Astrocyte of the spinal cord (primary cell): ENCODE measurements at regions not wholly inside any gene's neighbourhood (a gene's known extent, or its start where the extent isn't known, plus 50 kb on each side); places are given as distances from the start of the nearest gene placed in this dataset.

ENCODE experiments used
- DNase-seq: peaks from one replicate; pipeline ENCODE4 v3.0.0; 2011; ENCODE audit warnings: low read depth, low spot score
- H3K4me3 ChIP-seq: 2 replicates; pipeline ENCODE4 v1.5.1; 2011; ENCODE audit warnings: low read depth, mild to moderate bottlenecking, low read length, moderate library complexity
- in situ Hi-C: cut with HindIII; loops from 2 replicates; pipeline ENCODE4 v1.10.0; 2017; ENCODE audit warnings: low sequenced_read_pairs
- TF ChIP-seq, protein P1 (sequence below): IDR thresholded peaks from 2 replicates; pipeline ENCODE4 v1.5.1; 2012; ENCODE audit warnings: low read depth, mild to moderate bottlenecking, low read length, inconsistent platforms

- in situ Hi-C loops, result no loop called here
Observed at GRCh38 chr10:128457136-128457535, 330.9 kb upstream of the MKI67 start.

GRCh38 chr10:128461991-128462390 is 335.8 kb upstream of the MKI67 start:
- TF ChIP-seq, protein P1, sequence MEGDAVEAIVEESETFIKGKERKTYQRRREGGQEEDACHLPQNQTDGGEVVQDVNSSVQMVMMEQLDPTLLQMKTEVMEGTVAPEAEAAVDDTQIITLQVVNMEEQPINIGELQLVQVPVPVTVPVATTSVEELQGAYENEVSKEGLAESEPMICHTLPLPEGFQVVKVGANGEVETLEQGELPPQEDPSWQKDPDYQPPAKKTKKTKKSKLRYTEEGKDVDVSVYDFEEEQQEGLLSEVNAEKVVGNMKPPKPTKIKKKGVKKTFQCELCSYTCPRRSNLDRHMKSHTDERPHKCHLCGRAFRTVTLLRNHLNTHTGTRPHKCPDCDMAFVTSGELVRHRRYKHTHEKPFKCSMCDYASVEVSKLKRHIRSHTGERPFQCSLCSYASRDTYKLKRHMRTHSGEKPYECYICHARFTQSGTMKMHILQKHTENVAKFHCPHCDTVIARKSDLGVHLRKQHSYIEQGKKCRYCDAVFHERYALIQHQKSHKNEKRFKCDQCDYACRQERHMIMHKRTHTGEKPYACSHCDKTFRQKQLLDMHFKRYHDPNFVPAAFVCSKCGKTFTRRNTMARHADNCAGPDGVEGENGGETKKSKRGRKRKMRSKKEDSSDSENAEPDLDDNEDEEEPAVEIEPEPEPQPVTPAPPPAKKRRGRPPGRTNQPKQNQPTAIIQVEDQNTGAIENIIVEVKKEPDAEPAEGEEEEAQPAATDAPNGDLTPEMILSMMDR, result no peak
- in situ Hi-C loops, result no loop called here
- no peak overlapping the region for H3K4me3 ChIP-seq
- DNase-seq, result no peak

More at GRCh38 chr10:128457136-128457535, 330.9 kb upstream of the MKI67 start:
- no peak overlapping the region for H3K4me3 ChIP-seq
- DNase-seq, result no peak
- TF ChIP-seq, protein P1, result no peak

DNA sequence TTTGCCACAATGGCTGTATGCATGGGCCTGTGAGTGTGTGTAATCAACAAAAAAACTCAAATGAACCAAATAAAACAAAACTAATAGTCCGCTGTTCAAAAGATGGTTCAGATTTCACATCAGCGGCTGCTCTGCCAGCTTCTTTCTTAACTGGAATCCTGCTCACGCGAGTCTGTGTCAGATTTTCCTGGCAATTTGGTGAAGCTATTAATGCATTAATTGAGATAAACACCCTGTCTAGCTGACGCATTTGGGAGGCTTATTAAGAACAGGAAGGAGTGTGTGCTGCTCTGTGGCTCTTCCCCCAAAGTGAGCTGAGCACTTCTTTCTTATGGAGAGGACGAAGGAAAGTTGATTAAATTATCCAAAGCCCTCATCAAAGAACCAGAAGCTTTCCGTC is 336.6 kb upstream of the MKI67 start:
- no peak overlapping the region for H3K4me3 ChIP-seq
- TF ChIP-seq, protein P1, result no peak
- no peak for DNase-seq
- in situ Hi-C loops, result no loop called here

- in situ Hi-C loops, result no loop called here
- DNase-seq, result peak; percentile 13
- TF ChIP-seq, protein P1, result no peak
- no peak overlapping the region for H3K4me3 ChIP-seq
Observed at GRCh38 chr10:128463991-128464760, 338.0 kb upstream of the MKI67 start.

DNA sequence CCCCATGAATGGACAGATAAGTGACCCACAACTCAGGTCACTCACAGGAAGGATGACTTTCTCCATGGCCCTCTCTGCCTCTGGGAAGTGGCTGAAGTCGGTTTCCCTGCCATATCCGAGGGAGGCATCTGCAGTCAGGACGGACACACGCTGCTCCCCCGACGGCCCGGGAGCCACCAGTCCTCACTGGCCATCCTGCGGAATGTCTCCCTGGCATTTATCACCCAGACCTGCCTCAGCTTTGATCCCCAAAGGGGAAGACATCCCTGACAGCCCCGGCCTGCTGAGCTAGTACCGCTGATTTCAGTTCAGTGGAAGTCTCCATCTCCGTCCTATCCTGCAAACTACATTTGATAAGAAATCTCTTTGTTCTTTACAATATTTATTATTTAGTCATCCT is 339.5 kb upstream of the MKI67 start:
- in situ Hi-C loops, result no loop called here
- TF ChIP-seq, protein P1, result no peak
- no peak overlapping the region for H3K4me3 ChIP-seq
- DNase-seq, result no peak

DNA sequence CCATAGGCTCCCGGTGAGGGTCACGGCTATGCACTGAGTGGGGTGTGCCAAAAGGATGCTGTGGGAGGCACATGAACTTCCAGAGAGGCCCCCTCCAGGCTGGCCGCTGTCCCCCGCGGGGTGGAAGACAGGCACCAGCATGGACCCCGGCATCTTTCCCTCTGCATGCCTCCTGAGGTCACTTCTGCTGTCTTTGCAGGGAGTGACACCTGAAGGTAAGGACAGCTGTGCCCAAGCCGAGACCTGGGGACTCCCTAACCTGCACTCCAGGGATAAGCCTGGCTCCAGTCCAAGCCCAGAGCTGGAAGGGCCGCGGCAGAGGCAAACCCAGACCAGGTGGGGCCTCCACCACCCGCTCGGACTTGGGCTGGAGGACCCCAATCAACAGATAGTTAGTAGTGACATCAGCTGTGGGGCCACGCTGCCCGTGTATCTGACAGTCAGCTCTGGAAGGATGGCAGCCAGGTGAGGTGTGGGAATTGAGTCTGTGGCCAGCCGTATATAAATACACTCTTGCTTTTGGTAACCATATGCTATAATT is 340.7 kb upstream of the MKI67 start:
- H3K4me3 ChIP-seq, result no peak overlapping the region
- in situ Hi-C loops, result no loop called here
- DNase-seq, result no peak
- TF ChIP-seq, protein P1, result no peak
